ENCODE measurements at regions not wholly inside any gene's neighbourhood (a gene's known extent, or its start where the extent isn't known, plus 50 kb on each side); places are given as distances from the start of the nearest gene placed in this dataset.

- Histone ChIP-seq H3K9ac (ENCODE audit: extremely low read depth, insufficient read length, low read length) (no peak overlapping the region), H3K27me3 (ENCODE audit: insufficient read depth, low read length) (no peaks in the 10 kb centered on the region), H2AFZ (ENCODE audit: low read length) (no peak overlapping the region), H4K20me1 (ENCODE audit: control insufficient read depth, insufficient read depth, insufficient read length) (no peaks in the 10 kb centered on the region), H2BK120ac (ENCODE audit: low read depth, low read length, poor library complexity, severe bottlenecking) (no peak overlapping the region), H2BK5ac (ENCODE audit: insufficient read length, low read length) (no peak overlapping the region), H3K14ac (ENCODE audit: insufficient read depth, low read length) (no peak overlapping the region), H3K18ac (ENCODE audit: insufficient read length, low read depth, low read length) (no peak overlapping the region), H2BK12ac (ENCODE audit: insufficient read length, low read depth, low read length) (no peak overlapping the region), H3K4me1 (ENCODE audit: insufficient read depth, low read length) (peaks cover 2% of the 10 kb centered on the region; the same call in 1 of the 2 replicates), H2AK5ac (ENCODE audit: insufficient read length, low read length) (no peak overlapping the region), H2BK15ac (ENCODE audit: low read depth, low read length) (no peak overlapping the region), H3K79me2 (ENCODE audit: insufficient read depth, low read length) (no peaks in the 10 kb centered on the region), H2BK20ac (ENCODE audit: low read depth, low read length, poor library complexity, severe bottlenecking) (no peak overlapping the region), H4K91ac (ENCODE audit: insufficient read length, low read depth, low read length) (no peak overlapping the region), H4K8ac (replicated peaks; ENCODE audit: insufficient read length, low read depth, low read length) (no peak overlapping the region), H3K9me3 (ENCODE audit: control insufficient read depth, low read depth, low read length) (no peaks in the 10 kb centered on the region), H3K56ac (ENCODE audit: insufficient read length, low read depth, low read length) (no peak overlapping the region), H3K23me2 (ENCODE audit: insufficient read length, low read depth, low read length, poor library complexity, severe bottlenecking) (no peaks in the 10 kb centered on the region), H3K23ac (ENCODE audit: insufficient read length, low read depth, low read length) (no peak overlapping the region), H3K4me2 (ENCODE audit: insufficient read depth, insufficient read length, low read length) (no peak overlapping the region), H3T11ph (ENCODE audit: low read length) (no peak overlapping the region), H3K27ac (ENCODE audit: insufficient read length, low read depth, low read length) (no peak overlapping the region), H3K4ac (ENCODE audit: low read depth, low read length) (no peak overlapping the region), H3K79me1 (ENCODE audit: insufficient read depth, low read depth, low read length, poor library complexity, severe bottlenecking) (no peaks in the 10 kb centered on the region), H4K5ac (ENCODE audit: insufficient read length, low read depth, low read length) (no peak overlapping the region)
- peaks cover 3 to 6% (median 4%) of the 10 kb centered on the region in 3 experiments; a peak in 5 of 7 replicates for H3K36me3 Mint-ChIP-seq (ENCODE audit: insufficient read depth in 1 of 3, low read depth in 3 of 3)
- no peak overlapping the region for H3K27ac Mint-ChIP-seq
- H3K27me3 Mint-ChIP-seq (ENCODE audit: low read depth), result no peaks in the 10 kb centered on the region; the same call in 1 of the 2 replicates
- no CpG with 5 or more reads among the region's 5 CpGs for WGBS (ENCODE audit: extremely low coverage, insufficient read length, low lambda C conversion rate)
- DNase-seq, result no peak
- H3K9me3 Mint-ChIP-seq, result peaks cover 8 to 14% of the 10 kb centered on the region in 2 experiments
- no peak overlapping the region for H3K4me3 Mint-ChIP-seq
- peaks cover 14 to 20% of the 10 kb centered on the region in 2 experiments for H3K4me1 Mint-ChIP-seq
- TF ChIP-seq, protein P1, sequence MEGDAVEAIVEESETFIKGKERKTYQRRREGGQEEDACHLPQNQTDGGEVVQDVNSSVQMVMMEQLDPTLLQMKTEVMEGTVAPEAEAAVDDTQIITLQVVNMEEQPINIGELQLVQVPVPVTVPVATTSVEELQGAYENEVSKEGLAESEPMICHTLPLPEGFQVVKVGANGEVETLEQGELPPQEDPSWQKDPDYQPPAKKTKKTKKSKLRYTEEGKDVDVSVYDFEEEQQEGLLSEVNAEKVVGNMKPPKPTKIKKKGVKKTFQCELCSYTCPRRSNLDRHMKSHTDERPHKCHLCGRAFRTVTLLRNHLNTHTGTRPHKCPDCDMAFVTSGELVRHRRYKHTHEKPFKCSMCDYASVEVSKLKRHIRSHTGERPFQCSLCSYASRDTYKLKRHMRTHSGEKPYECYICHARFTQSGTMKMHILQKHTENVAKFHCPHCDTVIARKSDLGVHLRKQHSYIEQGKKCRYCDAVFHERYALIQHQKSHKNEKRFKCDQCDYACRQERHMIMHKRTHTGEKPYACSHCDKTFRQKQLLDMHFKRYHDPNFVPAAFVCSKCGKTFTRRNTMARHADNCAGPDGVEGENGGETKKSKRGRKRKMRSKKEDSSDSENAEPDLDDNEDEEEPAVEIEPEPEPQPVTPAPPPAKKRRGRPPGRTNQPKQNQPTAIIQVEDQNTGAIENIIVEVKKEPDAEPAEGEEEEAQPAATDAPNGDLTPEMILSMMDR (conservative IDR thresholded peaks at IDR 0.05), result no peak
Measured at GRCh38 chr2:204437408-204437807, 107.9 kb upstream of the PARD3B start.

Measured in H9 (cell line).